T-helper 1 cell treated with Interleukin-12 subunit alpha and Interleukin-12 subunit beta and Interleukin-4 antibody, amounts not matched to agents 30 ng/mL and 1 ng/mL, for 36 hours (primary cell): ENCODE measurements at regions not wholly inside any gene's neighbourhood (a gene's known extent, or its start where the extent isn't known, plus 50 kb on each side); places are given as distances from the start of the nearest gene placed in this dataset.

ENCODE experiments used
- intact Hi-C: fragments of 100-400 bp; cut with micrococcal nuclease; formaldehyde crosslinking; loops from one replicate; pipeline ENCODE4 v1.15.1; 2024

DNA sequence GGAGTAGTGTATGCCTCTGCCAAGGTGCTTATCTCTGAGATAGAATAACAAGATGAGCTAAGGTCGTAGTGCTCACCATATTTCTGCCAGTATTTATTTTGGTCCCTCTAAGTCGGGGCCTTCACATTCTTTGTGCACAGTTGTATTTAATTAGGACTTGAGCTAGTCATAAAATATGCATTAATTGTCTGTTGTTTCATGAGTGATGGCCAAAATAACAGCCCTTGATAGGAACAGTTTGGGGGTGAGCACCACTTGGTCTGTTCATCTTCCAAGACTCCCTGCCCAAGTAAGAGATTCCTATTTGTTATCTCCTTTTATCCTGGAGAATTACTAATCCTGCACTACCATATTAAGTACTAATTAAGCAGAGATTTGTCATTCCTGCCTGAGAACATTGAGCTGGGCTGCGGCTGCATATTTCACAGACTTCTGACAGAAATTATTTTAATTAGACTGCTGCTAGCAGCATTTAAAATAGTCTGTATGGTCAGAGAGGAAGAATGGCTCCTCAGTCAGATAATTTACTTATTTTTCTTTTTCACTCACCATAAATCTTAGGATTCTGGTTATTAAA is 435.1 kb downstream of the MTX2 start:
- intact Hi-C loops = no loop called here

DNA sequence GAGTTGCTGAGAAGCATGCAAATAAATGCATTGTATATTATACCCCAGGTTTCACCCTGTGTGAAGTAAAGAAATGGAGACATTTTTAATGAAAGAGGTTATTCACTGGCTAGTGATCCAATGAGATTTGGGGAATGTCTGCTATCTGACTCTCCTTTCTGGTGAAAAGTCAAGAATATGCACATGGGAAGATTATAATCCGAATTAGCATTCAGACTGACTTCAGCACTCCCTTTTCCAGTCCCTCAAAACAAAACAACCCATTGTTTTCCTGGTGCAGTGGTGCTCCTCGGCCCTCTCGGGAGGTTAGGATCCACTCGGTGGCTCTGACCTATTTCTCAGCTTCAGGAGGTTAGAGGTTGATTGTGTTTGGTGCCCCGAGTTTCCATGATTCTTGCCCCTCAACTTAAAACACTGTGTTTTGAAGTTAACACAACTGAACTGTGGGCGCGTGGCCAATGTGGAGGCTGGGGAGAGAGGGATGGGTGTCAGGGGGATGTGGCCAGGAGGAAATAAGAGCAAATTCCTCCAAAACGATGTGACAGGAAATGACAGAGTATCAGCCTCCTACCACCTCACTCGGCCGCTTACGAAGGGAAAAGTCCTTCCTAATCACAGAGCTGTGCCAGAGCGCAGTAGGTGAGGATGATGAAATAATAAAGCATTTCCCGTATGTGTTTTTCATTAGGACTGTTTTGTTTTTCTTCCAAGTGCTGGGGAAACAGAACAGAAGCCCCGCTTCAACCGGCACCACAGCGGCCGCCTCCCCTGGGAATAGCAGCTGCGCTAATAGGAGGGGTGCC is 440.1 kb downstream of the MTX2 start:
- intact Hi-C loops = no loop called here

DNA sequence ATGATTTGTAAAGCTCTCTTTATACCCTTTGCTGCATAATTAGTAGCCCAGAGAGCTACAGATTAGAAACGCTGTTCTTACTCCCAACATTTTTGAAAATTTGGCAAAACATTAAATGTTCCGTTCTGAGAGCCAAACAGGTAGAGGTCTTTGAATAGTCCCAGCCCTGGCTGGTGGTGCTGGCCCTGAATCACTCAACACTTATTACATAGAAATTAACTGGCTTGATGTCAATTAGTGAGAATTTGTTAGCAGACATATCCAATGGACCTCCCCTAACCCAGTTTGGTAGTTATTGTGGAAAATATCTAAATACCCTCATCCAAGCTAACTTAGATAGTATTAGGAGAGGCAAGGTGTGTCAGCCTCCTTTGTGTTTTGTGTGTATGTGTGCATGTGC is 440.7 kb downstream of the MTX2 start:
- intact Hi-C loops = no loop called here

GRCh38 chr2:176710657-176711186 is 441.5 kb downstream of the MTX2 start:
- intact Hi-C loops = no loop called here

DNA sequence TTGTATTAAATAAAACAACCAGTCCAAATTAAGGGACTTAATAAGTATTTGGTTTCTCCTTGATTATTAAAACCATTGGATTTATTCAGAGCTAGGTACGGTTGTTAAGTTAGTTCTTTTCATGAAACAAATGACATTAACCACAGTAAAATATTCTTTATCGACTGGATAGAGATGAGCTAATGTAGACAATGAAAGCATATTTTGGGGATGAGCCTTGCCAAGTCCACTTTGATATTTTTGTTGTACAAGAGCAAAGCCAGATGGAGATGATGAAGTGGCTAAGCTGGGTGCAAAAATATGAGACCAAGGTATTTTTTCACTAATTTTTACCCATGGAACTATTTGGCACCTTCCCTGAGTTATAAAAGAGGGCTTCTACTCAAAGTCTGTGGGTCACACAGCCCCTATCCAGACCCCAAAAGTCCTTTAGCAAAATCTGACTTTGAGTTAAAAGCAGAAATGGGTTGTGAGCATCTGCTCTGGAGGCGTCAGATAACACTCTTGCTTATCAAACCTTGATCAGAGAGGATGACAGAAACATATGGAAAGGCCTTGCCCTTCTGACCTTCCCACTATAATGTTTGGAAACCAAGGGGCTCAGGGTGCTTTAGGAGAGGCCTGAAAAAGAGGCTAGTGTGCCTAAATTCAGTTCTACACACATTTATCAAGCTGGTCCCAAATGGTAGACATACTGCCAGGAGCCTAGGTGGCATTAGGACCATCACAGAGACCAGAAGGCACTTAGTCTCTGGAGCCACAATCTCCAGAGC is 456.8 kb downstream of the MTX2 start:
- intact Hi-C loops = no loop called here

GRCh38 chr2:176727696-176728095 is 458.5 kb downstream of the MTX2 start:
- intact Hi-C loops = no loop called here

- intact Hi-C loops = no loop called here
Observed at GRCh38 chr2:176729706-176730569, 460.7 kb downstream of the MTX2 start.

- intact Hi-C loops = no loop called here
Observed at GRCh38 chr2:176732780-176733179, 463.5 kb downstream of the MTX2 start.

DNA sequence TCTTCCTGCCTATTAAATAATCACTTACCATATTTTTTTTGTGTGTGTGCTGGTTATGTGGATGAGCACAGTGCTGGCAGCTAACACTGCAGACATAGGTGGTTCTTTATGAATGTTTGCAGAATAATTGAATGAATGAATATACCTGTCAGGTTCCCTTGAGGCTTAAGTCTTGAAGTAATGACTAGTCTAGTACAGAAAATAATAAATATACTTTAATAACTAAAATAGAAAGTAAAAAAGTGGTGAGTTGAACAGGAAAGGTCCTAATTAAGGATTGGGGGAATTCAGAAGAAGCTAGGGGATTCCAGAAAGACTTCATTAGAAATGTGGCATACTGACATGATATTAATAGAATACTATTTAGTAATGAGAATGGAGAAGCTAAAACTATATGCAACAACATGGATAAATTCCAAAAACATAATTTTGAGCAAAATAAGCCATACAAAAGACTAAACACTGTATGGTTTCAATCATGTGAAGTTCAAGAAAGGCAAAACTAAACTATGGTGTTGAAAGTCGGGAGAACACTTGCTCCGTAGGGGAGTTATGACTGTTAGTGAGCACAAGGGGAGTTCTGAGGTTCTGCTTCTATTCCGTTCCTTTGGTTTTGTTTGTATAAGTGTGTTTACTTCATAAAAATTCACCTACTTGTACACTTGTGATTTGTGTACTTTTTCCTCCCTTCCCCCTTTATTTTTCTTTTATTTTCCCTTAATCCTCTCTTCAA is 464.6 kb downstream of the MTX2 start:
- intact Hi-C loops = no loop called here

- intact Hi-C loops = no loop called here
Observed at GRCh38 chr2:176734868-176735267, 465.6 kb downstream of the MTX2 start.

DNA sequence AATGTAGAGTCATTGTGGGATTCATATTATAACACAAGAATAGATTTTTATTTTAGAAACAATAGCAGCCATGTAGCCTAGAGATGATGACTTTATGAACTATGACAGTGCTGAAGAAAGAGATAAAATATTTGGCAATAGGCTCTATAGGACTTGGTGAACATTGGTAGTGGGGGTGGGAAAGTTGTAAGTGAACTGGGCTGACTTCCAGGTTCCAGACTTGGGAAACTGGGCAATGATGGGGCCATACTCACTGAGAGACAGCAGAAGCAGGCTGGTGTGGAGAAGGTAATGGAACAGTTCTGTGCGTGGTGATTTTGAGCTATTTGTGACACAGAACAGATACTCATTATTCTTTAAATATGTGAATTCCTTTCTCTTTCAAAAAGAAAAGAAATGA is 470.3 kb upstream of the HNRNPA3 start:
- intact Hi-C loops = no loop called here

GRCh38 chr2:176743671-176744070 is 468.9 kb upstream of the HNRNPA3 start:
- intact Hi-C loops = no loop called here

- intact Hi-C loops = no loop called here
Observed at GRCh38 chr2:176744146-176744545, 468.4 kb upstream of the HNRNPA3 start.

GRCh38 chr2:176745543-176746200 is 466.9 kb upstream of the HNRNPA3 start:
- intact Hi-C loops = loop anchor here (5.0 kb wide), 1 partner anchor 402 kb away; no protein-coding TSS in a partner anchor

GRCh38 chr2:176746411-176746810 is 466.2 kb upstream of the HNRNPA3 start:
- intact Hi-C loops = loop anchor here (5.0 kb wide), 1 partner anchor 401 kb away; no protein-coding TSS in a partner anchor

DNA sequence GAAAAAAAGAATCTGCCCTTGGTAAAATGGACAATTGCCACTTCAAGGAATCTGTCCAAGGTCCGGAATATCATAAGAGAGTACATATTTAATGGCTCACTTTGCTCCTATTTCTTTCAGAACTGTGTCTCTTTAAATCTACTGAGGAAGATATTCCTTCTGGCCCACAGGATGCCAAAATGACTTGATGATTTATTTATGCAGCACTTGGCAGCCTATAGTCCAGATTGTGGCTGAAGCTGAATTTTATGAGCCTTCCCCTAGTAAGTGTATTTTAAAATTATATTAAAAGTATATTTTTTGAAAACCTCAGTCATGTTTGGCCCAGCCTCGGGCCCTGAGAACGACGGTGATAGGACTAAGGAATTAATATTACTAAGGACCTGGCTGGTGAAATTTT is 465.1 kb upstream of the HNRNPA3 start:
- intact Hi-C loops = loop anchor here (5.0 kb wide), 1 partner anchor 400 kb away; no protein-coding TSS in a partner anchor

GRCh38 chr2:176747928-176748327 is 464.7 kb upstream of the HNRNPA3 start:
- intact Hi-C loops = loop anchor here (5.0 kb wide), 1 partner anchor 399 kb away; no protein-coding TSS in a partner anchor

- intact Hi-C loops = loop anchor here (5.0 kb wide), 1 partner anchor 399 kb away; no protein-coding TSS in a partner anchor
Observed at GRCh38 chr2:176748662-176749061, 463.9 kb upstream of the HNRNPA3 start.
